H1 (cell line): ENCODE measurements at regions not wholly inside any gene's neighbourhood (a gene's known extent, or its start where the extent isn't known, plus 50 kb on each side); places are given as distances from the start of the nearest gene placed in this dataset.

Experiments used
- CTCF ChIA-PET: fragments of 300-600 bp; sonication (Branson Sonifier 250); formaldehyde crosslinking; loops from one replicate; lab custom pipeline; 2021; ENCODE audit not compliant: partially characterized antibody; lab: Charles Lee
- POLR2A ChIA-PET: fragments of 300-600 bp; sonication (Branson Sonifier 250); formaldehyde crosslinking; loops from one replicate; lab custom pipeline; 2021; ENCODE audit warnings: inconsistent platforms; ENCODE audit not compliant: partially characterized antibody; lab: Charles Lee
- DNase-seq, 2 experiments: peaks; one replicate each; pipeline versions ENCODE4 v3.0.0 to v3.0.0-alpha.2; 2010 to 2022; ENCODE audit warnings: low spot score in 2 of 2, low read depth in 1 of 2, mixed read lengths in 1 of 2
- FAIRE-seq: peaks from 2 replicates; lab custom pipeline; 2011; peaks lifted over from hg19 to GRCh38; lab: Jason Lieb, UNC
- H2AFZ ChIP-seq: 2 replicates; pipeline ENCODE4 v1.8.1; 2012; ENCODE audit warnings: low read length, inconsistent platforms
- H2AK5ac ChIP-seq: 2 replicates; pipeline ENCODE4 v1.6.1; 2013; ENCODE audit warnings: low read depth, low read length
- H2BK120ac ChIP-seq: replicated peaks from 2 replicates; pipeline ENCODE3; 2013; ENCODE audit warnings: low read depth, low read length, inconsistent platforms
- H2BK12ac ChIP-seq: 2 replicates; pipeline ENCODE4 v1.6.1; 2013; ENCODE audit warnings: low read depth, low read length
- H2BK15ac ChIP-seq: 2 replicates; pipeline ENCODE4 v1.6.1; 2013; ENCODE audit warnings: low read length
- H2BK20ac ChIP-seq: 2 replicates; pipeline ENCODE4 v1.6.1; 2013; ENCODE audit warnings: low read length
- H2BK5ac ChIP-seq: 2 replicates; pipeline ENCODE4 v1.6.1; 2013; ENCODE audit warnings: low read depth, low read length
- H3K14ac ChIP-seq: 2 replicates; pipeline ENCODE4 v1.6.1; 2013; ENCODE audit warnings: inconsistent platforms; ENCODE audit not compliant: insufficient read length
- H3K18ac ChIP-seq: 2 replicates; pipeline ENCODE4 v1.6.1; 2013; ENCODE audit warnings: low read length; ENCODE audit errors: extremely low read depth
- H3K23ac ChIP-seq: 2 replicates; pipeline ENCODE4 v1.6.1; 2013; ENCODE audit warnings: inconsistent platforms; ENCODE audit not compliant: insufficient read length
- H3K23me2 ChIP-seq: 2 replicates; pipeline ENCODE4 v1.6.1; 2013; ENCODE audit warnings: low read depth, low read length
- H3K27ac ChIP-seq: 2 replicates; pipeline ENCODE4 v1.6.1; 2011; ENCODE audit warnings: low read depth, low read length, inconsistent platforms
- H3K27me3 ChIP-seq, 4 experiments: replicated peaks in 1 of 4; 1 replicate in 1 of 4; 2 replicates in 3 of 4; pipeline versions ENCODE4 v1.6.1 to v1.8.1; 2011 to 2013; ENCODE audit warnings: low read length in 3 of 4, mild to moderate bottlenecking in 3 of 4, inconsistent platforms in 2 of 4, mixed read lengths in 2 of 4, moderate library complexity in 1 of 4; ENCODE audit not compliant: control insufficient read depth in 3 of 4, insufficient read depth in 3 of 4; ENCODE audit errors: extremely low read depth in 1 of 4
- H3K36me3 ChIP-seq, 4 experiments: 2 replicates each; pipeline versions ENCODE4 v1.6.1 to v1.8.1; 2011 to 2013; ENCODE audit warnings: mild to moderate bottlenecking in 4 of 4, low read length in 3 of 4, moderate library complexity in 2 of 4, control low read depth in 1 of 4, inconsistent platforms in 1 of 4; ENCODE audit not compliant: insufficient read depth in 4 of 4, control insufficient read depth in 2 of 4
- H3K4ac ChIP-seq: replicated peaks from 2 replicates; pipeline ENCODE3; 2013; ENCODE audit warnings: low read length, low read depth, mixed read lengths, inconsistent platforms; ENCODE audit not compliant: insufficient read length
- H3K4me1 ChIP-seq, 4 experiments: replicated peaks in 1 of 4; 1 replicate in 1 of 4; 2 replicates in 3 of 4; pipeline versions ENCODE4 v1.6.1 to v1.8.1; 2011 to 2013; ENCODE audit warnings: low read length in 3 of 4, inconsistent platforms in 2 of 4, mixed read lengths in 1 of 4; ENCODE audit not compliant: insufficient read depth in 4 of 4, control insufficient read depth in 3 of 4
- H3K4me2 ChIP-seq, 2 experiments: 2 replicates each; pipeline versions ENCODE4 v1.6.1 to v1.8.1; 2011 to 2013; ENCODE audit warnings: low read depth in 2 of 2, low read length in 2 of 2, control low read depth in 1 of 2, inconsistent platforms in 1 of 2, mild to moderate bottlenecking in 1 of 2; ENCODE audit not compliant: insufficient read depth in 1 of 2
- H3K4me3 ChIP-seq, 4 experiments: fragments of 200-600, 300-600 bp in 1 of 4; sonication (generic), shearing (Covaris generic), sonication (Bioruptor Twin) in 1 of 4; 2 replicates each; pipeline versions ENCODE4 v1.5.1 to v1.8.1; 2011 to 2016; ENCODE audit warnings: low read length in 4 of 4, low read depth in 3 of 4, control low read depth in 2 of 4, inconsistent platforms in 2 of 4, mild to moderate bottlenecking in 2 of 4, mixed read lengths in 1 of 4, moderate library complexity in 1 of 4; ENCODE audit not compliant: insufficient read depth in 2 of 4; ENCODE audit errors: extremely low read depth in 1 of 4
- H3K56ac ChIP-seq: replicated peaks from 2 replicates; pipeline ENCODE3; 2013; ENCODE audit warnings: low read depth, mild to moderate bottlenecking, mixed read lengths, low read length, inconsistent platforms; ENCODE audit not compliant: insufficient read length
- H3K79me1 ChIP-seq: 2 replicates; pipeline ENCODE4 v1.6.1; 2013; ENCODE audit warnings: low read depth, low read length, control low read depth
- H3K79me2 ChIP-seq, 2 experiments: 2 replicates each; pipeline versions ENCODE4 v1.6.1 to v1.8.1; 2012 to 2013; ENCODE audit warnings: low read length in 2 of 2, mild to moderate bottlenecking in 2 of 2, inconsistent platforms in 1 of 2; ENCODE audit not compliant: insufficient read depth in 2 of 2, control insufficient read depth in 1 of 2
- H3K9ac ChIP-seq, 4 experiments: replicated peaks in 1 of 4; 1 replicate in 1 of 4; 2 replicates in 3 of 4; pipeline versions ENCODE4 v1.6.1 to v1.8.1; 2011 to 2013; ENCODE audit warnings: low read depth in 3 of 4, low read length in 3 of 4, control low read depth in 2 of 4, mild to moderate bottlenecking in 2 of 4, moderate library complexity in 2 of 4, inconsistent platforms in 1 of 4; ENCODE audit errors: extremely low read depth in 1 of 4
- H3K9me3 ChIP-seq, 2 experiments: 2 replicates each; pipeline versions ENCODE4 v1.6.1 to v1.8.1; 2012 to 2013; ENCODE audit warnings: mild to moderate bottlenecking in 2 of 2, moderate library complexity in 2 of 2, control low read depth in 1 of 2, inconsistent platforms in 1 of 2, low read depth in 1 of 2, low read length in 1 of 2, mixed read lengths in 1 of 2; ENCODE audit not compliant: insufficient read depth in 2 of 2
- H4K20me1 ChIP-seq, 2 experiments: replicated peaks in 1 of 2; 2 replicates each; pipeline versions ENCODE3 to v1.8.1; 2011 to 2013; ENCODE audit warnings: inconsistent platforms in 2 of 2, low read length in 2 of 2, mild to moderate bottlenecking in 1 of 2; ENCODE audit not compliant: insufficient read depth in 2 of 2, control insufficient read depth in 1 of 2
- H4K5ac ChIP-seq: 2 replicates; pipeline ENCODE4 v1.6.1; 2013; ENCODE audit warnings: low read length, low read depth, mixed read lengths, inconsistent platforms; ENCODE audit not compliant: insufficient read length
- H4K8ac ChIP-seq: 2 replicates; pipeline ENCODE4 v1.8.0; 2013; ENCODE audit warnings: mild to moderate bottlenecking, moderate library complexity, low read length, inconsistent platforms; ENCODE audit not compliant: insufficient read depth; ENCODE audit errors: extremely low read depth
- H4K91ac ChIP-seq: replicated peaks from 2 replicates; pipeline ENCODE3; 2013; ENCODE audit warnings: low read length, mixed read lengths, inconsistent platforms; ENCODE audit not compliant: insufficient read length
- WGBS, 2 experiments: shearing (Covaris generic) in 1 of 2; methylation state at CpG; one replicate each; pipeline versions ENCODE4 v1.1.6 to v1.1.7; 2013 to 2015; ENCODE audit warnings: low lambda C conversion rate in 2 of 2, mixed read lengths in 2 of 2, inconsistent platforms in 1 of 2, low coverage in 1 of 2, missing lambda C conversion rate in 1 of 2; ENCODE audit not compliant: insufficient replicate concordance in 2 of 2, insufficient coverage in 1 of 2, insufficient read length in 1 of 2; ENCODE audit errors: extremely low coverage in 1 of 2, missing lambda C conversion rate in 1 of 2; 5-methylcytosine and 5-hydroxymethylcytosine counted together

- DNase-seq (no peak), FAIRE-seq (no peak)
- no peaks in the 10 kb centered on the region for H3K23me2 ChIP-seq
- no peak overlapping the region for H3K18ac ChIP-seq
- no peak overlapping the region for H2BK5ac ChIP-seq
- no peak overlapping the region for H2AFZ ChIP-seq
- H3K79me2 ChIP-seq: no peaks in the 10 kb centered on the region
- H2BK12ac ChIP-seq: no peak overlapping the region
- WGBS, 2 experiments: 98% methylated on average over 7 of the region's 7 CpGs; no CpG with 5 or more reads in 1 of the 2 experiments
- H3K4me1 ChIP-seq: no peaks in the 10 kb centered on the region
- H4K5ac ChIP-seq: no peak overlapping the region
- H3K36me3 ChIP-seq: no peaks in the 10 kb centered on the region
- H3K9ac ChIP-seq: no peak overlapping the region
- H2BK20ac ChIP-seq: no peak overlapping the region
- H3K56ac ChIP-seq: no peak overlapping the region
- peaks cover 6 to 13% of the 10 kb centered on the region in 2 experiments; a peak in 3 of 4 replicates for H3K9me3 ChIP-seq
- H2BK15ac ChIP-seq: no peak overlapping the region
- no peak overlapping the region for H4K91ac ChIP-seq
- H3K4me2 ChIP-seq: no peak overlapping the region
- H3K4ac ChIP-seq: no peak overlapping the region
- H3K27ac ChIP-seq: no peak overlapping the region
- ChIA-PET POLR2A (interaction anchor here (0.6 kb wide), 1 partner anchor 108 kb away, joined by 3 read pairs; no protein-coding TSS in a partner anchor), CTCF (interaction anchor here (0.6 to 1.9 kb wide), 6 partner anchors 21 to 690 kb away, joined by 3 to 5 read pairs (median 3); no protein-coding TSS in a partner anchor)
- no peak overlapping the region for H2AK5ac ChIP-seq
- H3K27me3 ChIP-seq: no peaks in the 10 kb centered on the region
- no peak overlapping the region for H2BK120ac ChIP-seq
- no peak overlapping the region for H4K8ac ChIP-seq
- no peak overlapping the region for H3K14ac ChIP-seq
- H3K79me1 ChIP-seq: no peaks in the 10 kb centered on the region
- no peak overlapping the region for H3K4me3 ChIP-seq
- no peak overlapping the region for H3K23ac ChIP-seq
- H4K20me1 ChIP-seq: no peaks in the 10 kb centered on the region
These were observed 696.0 kb upstream of the LMO3 start for GRCh38 chr12:17302001-17302400.
